Spleen (tissue), 11 donors: ENCODE measurements at regions not wholly inside any gene's neighbourhood (a gene's known extent, or its start where the extent isn't known, plus 50 kb on each side); places are given as distances from the start of the nearest gene placed in this dataset.

Experiments
- DNase-seq: peaks from one replicate; pipeline ENCODE4 v3.0.0-alpha.2; 2020
- H3K27ac ChIP-seq, 8 donors: fragments of 200-600 bp; sonication (generic) in 7 of 8; 1 replicate in 4 of 8; 2 replicates in 4 of 8; pipeline versions ENCODE4 v1.5.0 to v1.8.0; 2016 to 2021; ENCODE audit warnings: inconsistent platforms in 4 of 8, mild to moderate bottlenecking in 4 of 8, moderate library complexity in 1 of 8
- H3K27me3 ChIP-seq, 7 donors: fragments of 200-600 bp; sonication (generic) in 6 of 7; replicated peaks in 1 of 7; 1 replicate in 4 of 7; 2 replicates in 3 of 7; pipeline versions ENCODE4 v1.5.0 to v1.8.0; 2016 to 2021; ENCODE audit warnings: inconsistent platforms in 3 of 7, mild to moderate bottlenecking in 1 of 7
- H3K36me3 ChIP-seq, 6 donors: fragments of 200-600 bp; sonication (generic) in 5 of 6; 1 replicate in 4 of 6; 2 replicates in 2 of 6; pipeline versions ENCODE4 v1.5.0 to v1.8.0; 2016 to 2021; ENCODE audit warnings: inconsistent platforms in 2 of 6
- H3K4me1 ChIP-seq, 6 donors: fragments of 200-600 bp; sonication (generic) in 5 of 6; 1 replicate in 3 of 6; 2 replicates in 3 of 6; pipeline versions ENCODE4 v1.5.0 to v1.8.0; 2016 to 2021; ENCODE audit warnings: inconsistent platforms in 3 of 6
- H3K4me3 ChIP-seq, 8 donors: fragments of 200-600 bp; sonication (generic) in 7 of 8; 1 replicate in 4 of 8; 2 replicates in 4 of 8; pipeline versions ENCODE4 v1.5.0 to v1.8.0; 2016 to 2021; ENCODE audit warnings: inconsistent platforms in 4 of 8, mild to moderate bottlenecking in 4 of 8, moderate library complexity in 2 of 8
- H3K9me3 ChIP-seq, 8 donors: fragments of 200-600 bp; sonication (generic) in 7 of 8; 1 replicate in 4 of 8; 2 replicates in 4 of 8; pipeline versions ENCODE4 v1.5.0 to v1.8.0; 2016 to 2021; ENCODE audit warnings: inconsistent platforms in 4 of 8
- CTCF ChIP-seq, 11 experiments: fragments of 200-600 bp in 7 of 11; fragments of 450-650 bp in 4 of 11; sonication (generic) in 4 of 11; IDR thresholded peaks in 8 of 11; conservative IDR thresholded peaks in 3 of 11; 1 replicate in 7 of 11; 2 replicates in 4 of 11; pipeline versions ENCODE4 v1.4.0 to v1.8.0; 2016 to 2021; ENCODE audit warnings: antibody characterized with exemption in 11 of 11, inconsistent platforms in 4 of 11, mild to moderate bottlenecking in 1 of 11
- POLR2A ChIP-seq, 3 donors: fragments of 450-650 bp; IDR thresholded peaks; one replicate each; pipeline ENCODE4 v1.5.1; 2017; ENCODE audit warnings: antibody characterized with exemption in 3 of 3, mild to moderate bottlenecking in 1 of 3
- POLR2AphosphoS5 ChIP-seq, 3 donors: sonication (generic); formaldehyde crosslinking; IDR thresholded peaks; one replicate each; pipeline ENCODE4 v1.5.1; 2017; ENCODE audit warnings: antibody characterized with exemption in 3 of 3
- WGBS, 5 donors: extraction: QIAGEN DNeasy Blood & Tissue Kit in 3 of 5; methylation state at CpG; one replicate each; pipeline versions ENCODE4 v1.1.5 to v1.1.7; 2013 to 2018; 5-methylcytosine and 5-hydroxymethylcytosine counted together
- intact Hi-C: fragments of 100-400 bp; cut with DNase I; formaldehyde crosslinking; loops from one replicate; pipeline ENCODE4 v1.15.0; 2023; ENCODE audit warnings: low total_unique reads
- donor health status: healthy with polysubstance abuse.
- donor health status: DM: no; HTN: no; CAD: no; lungs with moderate emphysema.
- donor health status: DM: no; HTN: no; CAD: no.
- donor health status: Bipolar disorder and iron deficiency.
- donor health status: healthy.
- donor health status: DM: no; HTN: no; CAD: no.
- donor health status: DM: yes; HTN: yes; CAD: no.

DNA sequence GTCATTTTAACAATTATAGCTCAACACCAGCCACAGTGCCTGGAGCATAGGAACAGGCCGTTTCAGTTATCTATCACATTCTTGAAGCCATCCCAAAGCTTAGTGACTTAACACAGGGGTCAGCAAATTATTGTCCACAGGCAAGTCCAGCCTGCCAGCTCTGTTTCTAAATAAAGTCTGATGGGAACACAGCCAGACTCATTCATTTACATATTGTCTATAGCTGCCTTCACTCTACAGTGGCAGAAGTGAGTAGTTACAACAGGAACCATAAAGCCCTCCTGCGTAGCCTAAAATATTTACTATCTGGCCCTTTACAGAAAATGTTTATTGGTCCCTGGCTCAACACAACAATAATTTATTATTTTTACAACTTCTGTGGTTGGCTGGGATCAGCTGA lies 407.5 kb upstream of the AUTS2 start:
- no peak for DNase-seq
- H3K27ac ChIP-seq: no peak overlapping the region
- no peak for TF ChIP-seq POLR2A (IDR thresholded peaks at IDR 0.05)
- no peak for TF ChIP-seq CTCF (IDR thresholded peaks at IDR 0.05 in 8 of 11, conservative IDR thresholded peaks at IDR 0.05 in 3 of 11)
- no peak for TF ChIP-seq POLR2AphosphoS5 (IDR thresholded peaks at IDR 0.05)
- no peaks in the 10 kb centered on the region for H3K36me3 ChIP-seq
- H3K9me3 ChIP-seq: peaks cover 0 to 18% (median 7%) of the 10 kb centered on the region in 8 donors
- intact Hi-C loops: no loop called here
- H3K27me3 ChIP-seq: no peaks in the 10 kb centered on the region
- peaks cover 0 to 3% (median 0%) of the 10 kb centered on the region in 6 donors for H3K4me1 ChIP-seq
- WGBS, 5 donors: 55 to 73% (median 63%) methylated on average over 2 of the region's 2 CpGs
- no peak overlapping the region for H3K4me3 ChIP-seq

DNA sequence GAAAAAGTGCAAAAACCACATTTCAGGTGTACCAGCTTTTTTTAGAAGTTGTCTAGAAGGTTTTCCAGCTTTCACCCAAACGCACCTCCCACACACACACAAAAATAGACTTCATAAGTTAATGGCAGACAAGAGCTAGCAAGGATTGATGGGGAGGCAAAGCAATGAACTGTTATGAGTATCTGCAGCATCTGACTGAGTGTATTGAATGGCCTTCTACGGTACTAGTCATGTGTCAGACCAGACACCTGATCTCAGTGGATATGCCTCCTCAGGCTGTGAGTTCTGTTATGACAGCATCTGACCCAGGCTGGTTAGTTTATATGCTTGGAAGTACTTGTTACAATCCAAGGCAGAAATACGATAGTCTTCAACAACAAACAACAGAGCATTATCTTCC lies 406.1 kb upstream of the AUTS2 start:
- Histone ChIP-seq H3K9me3 (peaks cover 0 to 23% (median 14%) of the 10 kb centered on the region in 8 donors), H3K4me1 (peaks cover 0 to 3% (median 0%) of the 10 kb centered on the region in 6 donors), H3K4me3 (no peak overlapping the region), H3K27me3 (no peaks in the 10 kb centered on the region), H3K36me3 (no peaks in the 10 kb centered on the region), H3K27ac (no peak overlapping the region)
- 82 to 91% (median 83%) methylated on average over 3 of the region's 3 CpGs for WGBS, 5 donors
- no peak for DNase-seq
- intact Hi-C loops: no loop called here
- TF ChIP-seq CTCF (IDR thresholded peaks at IDR 0.05 in 8 of 11, conservative IDR thresholded peaks at IDR 0.05 in 3 of 11) (no peak), POLR2AphosphoS5 (IDR thresholded peaks at IDR 0.05) (no peak), POLR2A (IDR thresholded peaks at IDR 0.05) (no peak)

DNA sequence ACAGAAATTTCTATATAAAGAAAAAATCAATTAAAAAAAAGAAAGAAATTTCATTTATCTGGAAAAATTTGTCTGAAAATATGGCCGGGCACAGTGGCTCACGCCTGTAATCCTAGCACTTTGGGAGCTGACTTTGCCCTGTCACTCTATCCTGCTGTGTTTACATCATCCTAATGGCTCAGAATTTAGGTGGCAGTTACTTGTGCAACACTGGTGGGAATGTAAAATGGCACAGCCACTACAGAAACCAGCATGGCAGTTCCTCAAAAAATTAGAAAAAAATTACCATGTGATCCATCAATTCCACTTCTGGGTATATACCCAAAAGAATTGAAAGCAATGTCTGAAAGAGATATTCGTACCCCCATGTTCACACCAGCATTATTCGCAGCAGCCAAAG lies 405.2 kb upstream of the AUTS2 start:
- Histone ChIP-seq H3K4me3 (no peak overlapping the region), H3K27ac (no peak overlapping the region), H3K9me3 (peaks cover 0 to 28% (median 22%) of the 10 kb centered on the region in 8 donors), H3K4me1 (peaks cover 0 to 3% (median 0%) of the 10 kb centered on the region in 6 donors), H3K27me3 (no peaks in the 10 kb centered on the region), H3K36me3 (no peaks in the 10 kb centered on the region)
- TF ChIP-seq POLR2AphosphoS5 (IDR thresholded peaks at IDR 0.05): no peak
- TF ChIP-seq POLR2A (IDR thresholded peaks at IDR 0.05): no peak
- no peak for TF ChIP-seq CTCF (IDR thresholded peaks at IDR 0.05 in 8 of 11, conservative IDR thresholded peaks at IDR 0.05 in 3 of 11)
- intact Hi-C loops: no loop called here
- WGBS, 5 donors: 87 to 96% (median 91%) methylated on average over 4 of the region's 4 CpGs
- no peak for DNase-seq

- Histone ChIP-seq H3K4me3 (no peak overlapping the region), H3K27me3 (no peaks in the 10 kb centered on the region), H3K36me3 (no peaks in the 10 kb centered on the region), H3K27ac (no peak overlapping the region), H3K9me3 (peaks cover 0 to 57% (median 46%) of the 10 kb centered on the region in 8 donors), H3K4me1 (peaks cover 0 to 3% (median 0%) of the 10 kb centered on the region in 6 donors)
- TF ChIP-seq CTCF (IDR thresholded peaks at IDR 0.05 in 8 of 11, conservative IDR thresholded peaks at IDR 0.05 in 3 of 11): no peak
- no peak for TF ChIP-seq POLR2A (IDR thresholded peaks at IDR 0.05)
- TF ChIP-seq POLR2AphosphoS5 (IDR thresholded peaks at IDR 0.05): no peak
- 75 to 87% (median 79%) methylated on average over 1 of the region's 1 CpG for WGBS, 5 donors
- intact Hi-C loops: no loop called here
- DNase-seq: no peak
Observed at GRCh38 chr7:69196593-69196992, 401.7 kb upstream of the AUTS2 start.
